ENCODE measurements at regions not wholly inside any gene's neighbourhood (a gene's known extent, or its start where the extent isn't known, plus 50 kb on each side); places are given as distances from the start of the nearest gene placed in this dataset.
A peak's percentile ranks its signal among the peaks of the same experiment; 100 is the strongest.

- intact Hi-C loops (cut with micrococcal nuclease; ENCODE audit: unreplicated experiment), result no loop called here
- Mint-ChIP-seq H3K4me3 (ENCODE audit: low read depth, unreplicated experiment) (no peak overlapping the region), H3K9me3 (ENCODE audit: low read depth, unreplicated experiment) (no peaks in the 10 kb centered on the region), H3K4me1 (ENCODE audit: low read depth, unreplicated experiment) (no peaks in the 10 kb centered on the region), H3K36me3 (ENCODE audit: insufficient read depth, unreplicated experiment) (no peaks in the 10 kb centered on the region), H3K27me3 (ENCODE audit: unreplicated experiment) (no peaks in the 10 kb centered on the region), H3K27ac (ENCODE audit: unreplicated experiment) (no peak overlapping the region)
- no peak for DNase-seq
- TF ChIP-seq, protein P1, sequence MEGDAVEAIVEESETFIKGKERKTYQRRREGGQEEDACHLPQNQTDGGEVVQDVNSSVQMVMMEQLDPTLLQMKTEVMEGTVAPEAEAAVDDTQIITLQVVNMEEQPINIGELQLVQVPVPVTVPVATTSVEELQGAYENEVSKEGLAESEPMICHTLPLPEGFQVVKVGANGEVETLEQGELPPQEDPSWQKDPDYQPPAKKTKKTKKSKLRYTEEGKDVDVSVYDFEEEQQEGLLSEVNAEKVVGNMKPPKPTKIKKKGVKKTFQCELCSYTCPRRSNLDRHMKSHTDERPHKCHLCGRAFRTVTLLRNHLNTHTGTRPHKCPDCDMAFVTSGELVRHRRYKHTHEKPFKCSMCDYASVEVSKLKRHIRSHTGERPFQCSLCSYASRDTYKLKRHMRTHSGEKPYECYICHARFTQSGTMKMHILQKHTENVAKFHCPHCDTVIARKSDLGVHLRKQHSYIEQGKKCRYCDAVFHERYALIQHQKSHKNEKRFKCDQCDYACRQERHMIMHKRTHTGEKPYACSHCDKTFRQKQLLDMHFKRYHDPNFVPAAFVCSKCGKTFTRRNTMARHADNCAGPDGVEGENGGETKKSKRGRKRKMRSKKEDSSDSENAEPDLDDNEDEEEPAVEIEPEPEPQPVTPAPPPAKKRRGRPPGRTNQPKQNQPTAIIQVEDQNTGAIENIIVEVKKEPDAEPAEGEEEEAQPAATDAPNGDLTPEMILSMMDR (IDR thresholded peaks at IDR 0.05; ENCODE audit: unreplicated experiment), result no peak
- no TSS peak for BruUV-seq (replicated peaks)
- CTCF ChIA-PET, result no interaction called here
These were observed 293.4 kb downstream of the ADGRL2 start for GRCh38 chr1:82094136-82094535.

GRCh38 chr1:82091729-82092128 is 291.0 kb downstream of the ADGRL2 start:
- no peak overlapping the region for H3K4me3 Mint-ChIP-seq (ENCODE audit: low read depth, unreplicated experiment)
- TF ChIP-seq, protein P1 (IDR thresholded peaks at IDR 0.05; ENCODE audit: unreplicated experiment), result no peak
- DNase-seq, result no peak
- no peak overlapping the region for H3K27ac Mint-ChIP-seq (ENCODE audit: unreplicated experiment)
- H3K36me3 Mint-ChIP-seq (ENCODE audit: insufficient read depth, unreplicated experiment), result no peaks in the 10 kb centered on the region
- no peaks in the 10 kb centered on the region for H3K4me1 Mint-ChIP-seq (ENCODE audit: low read depth, unreplicated experiment)
- CTCF ChIA-PET, result no interaction called here
- no peaks in the 10 kb centered on the region for H3K9me3 Mint-ChIP-seq (ENCODE audit: low read depth, unreplicated experiment)
- intact Hi-C loops (cut with micrococcal nuclease; ENCODE audit: unreplicated experiment), result no loop called here
- BruUV-seq (replicated peaks), result no TSS peak
- H3K27me3 Mint-ChIP-seq (ENCODE audit: unreplicated experiment), result no peaks in the 10 kb centered on the region

GRCh38 chr1:82091265-82091664 is 290.5 kb downstream of the ADGRL2 start:
- H3K36me3 Mint-ChIP-seq (ENCODE audit: insufficient read depth, unreplicated experiment), result no peaks in the 10 kb centered on the region
- intact Hi-C loops (cut with micrococcal nuclease; ENCODE audit: unreplicated experiment), result no loop called here
- H3K27ac Mint-ChIP-seq (ENCODE audit: unreplicated experiment), result no peak overlapping the region
- no peaks in the 10 kb centered on the region for H3K27me3 Mint-ChIP-seq (ENCODE audit: unreplicated experiment)
- H3K4me3 Mint-ChIP-seq (ENCODE audit: low read depth, unreplicated experiment), result no peak overlapping the region
- no peaks in the 10 kb centered on the region for H3K4me1 Mint-ChIP-seq (ENCODE audit: low read depth, unreplicated experiment)
- DNase-seq, result no peak
- TF ChIP-seq, protein P1 (IDR thresholded peaks at IDR 0.05; ENCODE audit: unreplicated experiment), result no peak
- no TSS peak for BruUV-seq (replicated peaks)
- H3K9me3 Mint-ChIP-seq (ENCODE audit: low read depth, unreplicated experiment), result no peaks in the 10 kb centered on the region
- CTCF ChIA-PET, result no interaction called here

- H3K4me1 Mint-ChIP-seq (ENCODE audit: low read depth, unreplicated experiment), result no peaks in the 10 kb centered on the region
- no peak for DNase-seq
- H3K36me3 Mint-ChIP-seq (ENCODE audit: insufficient read depth, unreplicated experiment), result no peaks in the 10 kb centered on the region
- no peak overlapping the region for H3K4me3 Mint-ChIP-seq (ENCODE audit: low read depth, unreplicated experiment)
- TF ChIP-seq, protein P1 (IDR thresholded peaks at IDR 0.05; ENCODE audit: unreplicated experiment), result peak; percentile 42
- BruUV-seq (replicated peaks), result no TSS peak
- no peaks in the 10 kb centered on the region for H3K27me3 Mint-ChIP-seq (ENCODE audit: unreplicated experiment)
- H3K27ac Mint-ChIP-seq (ENCODE audit: unreplicated experiment), result no peak overlapping the region
- CTCF ChIA-PET, result no interaction called here
- intact Hi-C loops (cut with micrococcal nuclease; ENCODE audit: unreplicated experiment), result no loop called here
- no peaks in the 10 kb centered on the region for H3K9me3 Mint-ChIP-seq (ENCODE audit: low read depth, unreplicated experiment)
These were observed 289.4 kb downstream of the ADGRL2 start for GRCh38 chr1:82090104-82090503.
